NT2/D1 (cell line): ENCODE measurements at regions not wholly inside any gene's neighbourhood (a gene's known extent, or its start where the extent isn't known, plus 50 kb on each side); places are given as distances from the start of the nearest gene placed in this dataset.

Experiments
- DNase-seq: peaks from one replicate; pipeline ENCODE4 v3.0.0-alpha.2; 2011; ENCODE audit warnings: low read depth, low spot score
- H3K27me3 ChIP-seq: 2 replicates; pipeline ENCODE4 v1.6.0; 2011; ENCODE audit warnings: mild to moderate bottlenecking; ENCODE audit not compliant: insufficient read length, insufficient read depth
- H3K36me3 ChIP-seq: 2 replicates; pipeline ENCODE4 v1.6.1; 2011; ENCODE audit warnings: mild to moderate bottlenecking, low read length, mixed read lengths; ENCODE audit not compliant: insufficient read depth, insufficient read length
- H3K4me1 ChIP-seq: 2 replicates; pipeline ENCODE4 v1.5.1; 2011; ENCODE audit not compliant: insufficient read depth, insufficient read length
- H3K4me3 ChIP-seq: 2 replicates; pipeline ENCODE4 v1.5.1; 2011; ENCODE audit warnings: low read depth; ENCODE audit not compliant: insufficient read length
- H3K9ac ChIP-seq: 2 replicates; pipeline ENCODE4 v1.6.0; 2011; ENCODE audit warnings: low read depth; ENCODE audit not compliant: insufficient read length
- H3K9me3 ChIP-seq: 2 replicates; pipeline ENCODE4 v1.5.1; 2011; ENCODE audit warnings: mild to moderate bottlenecking, low read length; ENCODE audit not compliant: insufficient read depth
- SUZ12 ChIP-seq: IDR thresholded peaks from 2 replicates; pipeline ENCODE4 v1.6.1; 2011; ENCODE audit not compliant: insufficient read length, insufficient read depth; ENCODE audit errors: extremely low read depth
- YY1 ChIP-seq: IDR thresholded peaks from 2 replicates; pipeline ENCODE4 v1.6.1; 2011; ENCODE audit not compliant: insufficient read length, insufficient read depth
- ZNF274 ChIP-seq: IDR thresholded peaks from 2 replicates; pipeline ENCODE4 v1.6.1; 2011; ENCODE audit warnings: mild to moderate bottlenecking, low read depth, low read length

GRCh38 chr12:13786646-13787045 lies 194.8 kb downstream of the GRIN2B start:
- no peak overlapping the region for H3K9ac ChIP-seq
- H3K27me3 ChIP-seq, result no peaks in the 10 kb centered on the region
- H3K9me3 ChIP-seq, result no peaks in the 10 kb centered on the region
- no peaks in the 10 kb centered on the region for H3K36me3 ChIP-seq
- H3K4me3 ChIP-seq, result no peak overlapping the region
- H3K4me1 ChIP-seq, result no peaks in the 10 kb centered on the region
- DNase-seq, result no peak
- TF ChIP-seq SUZ12 (no peak), YY1 (no peak), ZNF274 (no peak)

- no peaks in the 10 kb centered on the region for H3K9me3 ChIP-seq
- H3K9ac ChIP-seq, result no peak overlapping the region
- DNase-seq, result no peak
- TF ChIP-seq SUZ12, result no peak
- TF ChIP-seq YY1, result no peak
- no peak for TF ChIP-seq ZNF274
- no peaks in the 10 kb centered on the region for H3K27me3 ChIP-seq
- H3K36me3 ChIP-seq, result no peaks in the 10 kb centered on the region
- no peak overlapping the region for H3K4me3 ChIP-seq
- no peaks in the 10 kb centered on the region for H3K4me1 ChIP-seq
Observed at GRCh38 chr12:13784504-13784903, 196.9 kb downstream of the GRIN2B start.

- Histone ChIP-seq H3K4me3 (no peak overlapping the region), H3K36me3 (no peaks in the 10 kb centered on the region), H3K9me3 (no peaks in the 10 kb centered on the region), H3K27me3 (no peaks in the 10 kb centered on the region), H3K4me1 (no peaks in the 10 kb centered on the region), H3K9ac (no peak overlapping the region)
- TF ChIP-seq YY1 (no peak), SUZ12 (no peak), ZNF274 (no peak)
- DNase-seq, result no peak
Observed at GRCh38 chr12:13780453-13780852, 200.9 kb downstream of the GRIN2B start.

- DNase-seq, result peak; percentile 16
- H3K9ac ChIP-seq, result no peak overlapping the region
- H3K36me3 ChIP-seq, result no peaks in the 10 kb centered on the region
- H3K9me3 ChIP-seq, result no peaks in the 10 kb centered on the region
- no peak for TF ChIP-seq SUZ12
- TF ChIP-seq YY1, result no peak
- TF ChIP-seq ZNF274, result no peak
- no peak overlapping the region for H3K4me3 ChIP-seq
- no peaks in the 10 kb centered on the region for H3K4me1 ChIP-seq
- H3K27me3 ChIP-seq, result no peaks in the 10 kb centered on the region
Observed at GRCh38 chr12:13777374-13777773, 204.0 kb downstream of the GRIN2B start.

GRCh38 chr12:13772264-13772663 lies 209.1 kb downstream of the GRIN2B start:
- Histone ChIP-seq H3K4me3 (no peak overlapping the region), H3K9me3 (no peaks in the 10 kb centered on the region), H3K36me3 (no peaks in the 10 kb centered on the region), H3K9ac (no peak overlapping the region), H3K27me3 (no peaks in the 10 kb centered on the region), H3K4me1 (no peaks in the 10 kb centered on the region)
- no peak for DNase-seq
- TF ChIP-seq YY1, result no peak
- TF ChIP-seq ZNF274, result no peak
- TF ChIP-seq SUZ12, result no peak

- Histone ChIP-seq H3K4me3 (no peak overlapping the region), H3K36me3 (no peaks in the 10 kb centered on the region), H3K4me1 (no peaks in the 10 kb centered on the region), H3K9me3 (no peaks in the 10 kb centered on the region), H3K27me3 (no peaks in the 10 kb centered on the region), H3K9ac (no peak overlapping the region)
- TF ChIP-seq YY1 (no peak), ZNF274 (no peak)
- no peak for DNase-seq
Observed at GRCh38 chr12:13770576-13770975, 210.8 kb downstream of the GRIN2B start.

- H3K4me3 ChIP-seq, result no peak overlapping the region
- no peaks in the 10 kb centered on the region for H3K36me3 ChIP-seq
- H3K27me3 ChIP-seq, result no peaks in the 10 kb centered on the region
- H3K4me1 ChIP-seq, result no peaks in the 10 kb centered on the region
- TF ChIP-seq YY1 (no peak), SUZ12 (no peak), ZNF274 (no peak)
- no peak overlapping the region for H3K9ac ChIP-seq
- no peak for DNase-seq
- no peaks in the 10 kb centered on the region for H3K9me3 ChIP-seq
Observed at GRCh38 chr12:13769966-13770365, 211.4 kb downstream of the GRIN2B start.

GRCh38 chr12:13769273-13769672 lies 212.1 kb downstream of the GRIN2B start:
- H3K4me1 ChIP-seq, result no peaks in the 10 kb centered on the region
- H3K36me3 ChIP-seq, result no peaks in the 10 kb centered on the region
- H3K27me3 ChIP-seq, result no peaks in the 10 kb centered on the region
- no peak for TF ChIP-seq ZNF274
- no peak for TF ChIP-seq SUZ12
- no peak for TF ChIP-seq YY1
- H3K9me3 ChIP-seq, result no peaks in the 10 kb centered on the region
- H3K4me3 ChIP-seq, result no peak overlapping the region
- no peak for DNase-seq
- no peak overlapping the region for H3K9ac ChIP-seq
